K562 (cell line): ENCODE measurements at regions not wholly inside any gene's neighbourhood (a gene's known extent, or its start where the extent isn't known, plus 50 kb on each side); places are given as distances from the start of the nearest gene placed in this dataset.

Experiments used
- EGR1 ChIP-seq: fragments of 450-650 bp; conservative IDR thresholded peaks from 2 replicates; pipeline ENCODE4 v1.6.1; 2017; ENCODE audit warnings: mild to moderate bottlenecking
- JUNB ChIP-seq: fragments of 450-650 bp; formaldehyde crosslinking; conservative IDR thresholded peaks from 2 replicates; pipeline ENCODE4 v1.4.0; 2020; ENCODE audit warnings: mild to moderate bottlenecking
- POLR2A ChIP-seq: fragments of 450-650 bp; conservative IDR thresholded peaks from 2 replicates; pipeline ENCODE4 v1.6.1; 2016
- SNIP1 ChIP-seq: fragments of 450-650 bp; IDR thresholded peaks from 2 replicates; pipeline ENCODE4 v1.7.1; 2017; ENCODE audit warnings: low read depth, mild to moderate bottlenecking
- SRF ChIP-seq, 2 experiments: fragments of 250-450, 450-650 bp in 1 of 2; sonication (Bioruptor Pico) in 1 of 2; sonication (generic) in 1 of 2; formaldehyde crosslinking; IDR thresholded peaks; 2 replicates each; pipeline versions ENCODE4 v1.5.0 to v1.5.1; 2020 to 2022; ENCODE audit warnings: mild to moderate bottlenecking in 1 of 2, missing genetic modification reagents in 1 of 2
- TF ChIP-seq, protein P1 (sequence below): fragments of 450-650 bp; formaldehyde crosslinking; IDR thresholded peaks from 2 replicates; pipeline ENCODE4 v1.4.0; 2022; ENCODE audit warnings: mild to moderate bottlenecking, moderate library complexity
- TF ChIP-seq, protein P2 (sequence below), 2 experiments: fragments of 450-650 bp; formaldehyde crosslinking in 1 of 2; IDR thresholded peaks; 2 replicates each; pipeline versions ENCODE4 v1.4.0 to v1.6.1; 2014 to 2020; ENCODE audit warnings: mild to moderate bottlenecking in 2 of 2, borderline replicate concordance in 1 of 2, low read depth in 1 of 2
- TF ChIP-seq, protein P3 (sequence below), 2 experiments: fragments of 450-650 bp in 1 of 2; sonication (generic) in 1 of 2; formaldehyde crosslinking; conservative IDR thresholded peaks; 2 replicates each; pipeline versions ENCODE4 v1.4.0 to v1.8.1; 2020 to 2022; ENCODE audit warnings: mild to moderate bottlenecking in 1 of 2, missing genetic modification reagents in 1 of 2

DNA sequence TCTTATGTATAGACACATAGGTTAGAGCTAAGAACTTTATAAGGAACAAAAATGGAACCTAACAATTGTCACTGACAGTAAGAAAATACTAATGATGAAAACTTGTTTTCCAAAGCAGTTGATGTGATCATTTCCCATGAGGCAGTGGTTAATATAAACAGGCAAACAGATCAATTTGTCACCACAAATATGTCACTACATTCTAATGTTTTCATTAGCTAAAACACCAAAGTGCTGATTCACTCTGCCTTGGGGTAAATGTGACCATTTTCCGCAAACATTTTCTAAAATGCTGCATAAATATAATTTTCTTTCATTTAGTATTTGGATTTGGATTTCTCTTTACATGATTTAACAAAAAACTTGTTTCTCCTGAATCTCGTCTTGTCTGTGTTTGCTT, 408.9 kb upstream of the CTSO start:
- TF ChIP-seq, protein P1, sequence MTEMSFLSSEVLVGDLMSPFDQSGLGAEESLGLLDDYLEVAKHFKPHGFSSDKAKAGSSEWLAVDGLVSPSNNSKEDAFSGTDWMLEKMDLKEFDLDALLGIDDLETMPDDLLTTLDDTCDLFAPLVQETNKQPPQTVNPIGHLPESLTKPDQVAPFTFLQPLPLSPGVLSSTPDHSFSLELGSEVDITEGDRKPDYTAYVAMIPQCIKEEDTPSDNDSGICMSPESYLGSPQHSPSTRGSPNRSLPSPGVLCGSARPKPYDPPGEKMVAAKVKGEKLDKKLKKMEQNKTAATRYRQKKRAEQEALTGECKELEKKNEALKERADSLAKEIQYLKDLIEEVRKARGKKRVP: no peak
- TF ChIP-seq JUNB (CRISPR knock-in tag) (no peak), SRF (CRISPR knock-in tag; IDR thresholded peaks at IDR 0.05) (no peak), EGR1 (no peak), SNIP1 (no peak), POLR2A (no peak)
- TF ChIP-seq, protein P2, sequence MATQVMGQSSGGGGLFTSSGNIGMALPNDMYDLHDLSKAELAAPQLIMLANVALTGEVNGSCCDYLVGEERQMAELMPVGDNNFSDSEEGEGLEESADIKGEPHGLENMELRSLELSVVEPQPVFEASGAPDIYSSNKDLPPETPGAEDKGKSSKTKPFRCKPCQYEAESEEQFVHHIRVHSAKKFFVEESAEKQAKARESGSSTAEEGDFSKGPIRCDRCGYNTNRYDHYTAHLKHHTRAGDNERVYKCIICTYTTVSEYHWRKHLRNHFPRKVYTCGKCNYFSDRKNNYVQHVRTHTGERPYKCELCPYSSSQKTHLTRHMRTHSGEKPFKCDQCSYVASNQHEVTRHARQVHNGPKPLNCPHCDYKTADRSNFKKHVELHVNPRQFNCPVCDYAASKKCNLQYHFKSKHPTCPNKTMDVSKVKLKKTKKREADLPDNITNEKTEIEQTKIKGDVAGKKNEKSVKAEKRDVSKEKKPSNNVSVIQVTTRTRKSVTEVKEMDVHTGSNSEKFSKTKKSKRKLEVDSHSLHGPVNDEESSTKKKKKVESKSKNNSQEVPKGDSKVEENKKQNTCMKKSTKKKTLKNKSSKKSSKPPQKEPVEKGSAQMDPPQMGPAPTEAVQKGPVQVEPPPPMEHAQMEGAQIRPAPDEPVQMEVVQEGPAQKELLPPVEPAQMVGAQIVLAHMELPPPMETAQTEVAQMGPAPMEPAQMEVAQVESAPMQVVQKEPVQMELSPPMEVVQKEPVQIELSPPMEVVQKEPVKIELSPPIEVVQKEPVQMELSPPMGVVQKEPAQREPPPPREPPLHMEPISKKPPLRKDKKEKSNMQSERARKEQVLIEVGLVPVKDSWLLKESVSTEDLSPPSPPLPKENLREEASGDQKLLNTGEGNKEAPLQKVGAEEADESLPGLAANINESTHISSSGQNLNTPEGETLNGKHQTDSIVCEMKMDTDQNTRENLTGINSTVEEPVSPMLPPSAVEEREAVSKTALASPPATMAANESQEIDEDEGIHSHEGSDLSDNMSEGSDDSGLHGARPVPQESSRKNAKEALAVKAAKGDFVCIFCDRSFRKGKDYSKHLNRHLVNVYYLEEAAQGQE (IDR thresholded peaks at IDR 0.05; ENCODE audit: borderline replicate concordance): no peak
- TF ChIP-seq, protein P2 (CRISPR knock-in tag; IDR thresholded peaks at IDR 0.05; ENCODE audit: low read depth): no peak
- TF ChIP-seq, protein P3, sequence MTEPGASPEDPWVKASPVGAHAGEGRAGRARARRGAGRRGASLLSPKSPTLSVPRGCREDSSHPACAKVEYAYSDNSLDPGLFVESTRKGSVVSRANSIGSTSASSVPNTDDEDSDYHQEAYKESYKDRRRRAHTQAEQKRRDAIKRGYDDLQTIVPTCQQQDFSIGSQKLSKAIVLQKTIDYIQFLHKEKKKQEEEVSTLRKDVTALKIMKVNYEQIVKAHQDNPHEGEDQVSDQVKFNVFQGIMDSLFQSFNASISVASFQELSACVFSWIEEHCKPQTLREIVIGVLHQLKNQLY (CRISPR knock-in tag; conservative IDR thresholded peaks at IDR 0.05): no peak
